HepG2 (cell line): ENCODE measurements at regions not wholly inside any gene's neighbourhood (a gene's known extent, or its start where the extent isn't known, plus 50 kb on each side); places are given as distances from the start of the nearest gene placed in this dataset.

Experiments
- ATAC-seq: fragments of 200-7000 bp; cut with Tn5 transposase; 3 replicates; pipeline ENCODE4 v1.9.1; 2020; ENCODE audit warnings: mild to moderate bottlenecking, moderate library complexity
- BruUV-seq: library from RNA; stranded (reverse); fragments of 400-500 nt; replicated peaks from 2 replicates; lab custom pipeline; 2021; lab: Mats Ljungman, UMichigan
- CTCF ChIA-PET: fragments of 300-600 bp; formaldehyde crosslinking; extraction: SDS; loops from one replicate; lab custom pipeline; 2021; ENCODE audit warnings: low total read pairs, inconsistent platforms, low intra/inter-chr PET ratio; lab: Yijun Ruan, JAX
- POLR2A ChIA-PET: fragments of 350-600 bp; sonication (Branson Sonifier 250); formaldehyde crosslinking; loops from one replicate; lab custom pipeline; 2020; ENCODE audit warnings: antibody characterized with exemption, inconsistent platforms; lab: Yijun Ruan, JAX
- DNase-seq: peaks from one replicate; pipeline ENCODE4 v3.0.0-alpha.2; 2015; ENCODE audit warnings: low spot score
- FAIRE-seq: peaks from 3 replicates; lab custom pipeline; 2011; peaks lifted over from hg19 to GRCh38; lab: Jason Lieb, UNC
- H2AFZ ChIP-seq: one replicate; pipeline ENCODE4 v1.6.1; 2011; ENCODE audit warnings: low read length, inconsistent platforms
- H3K27ac ChIP-seq: fragments of 300-600 bp; 3 replicates; pipeline ENCODE4 v1.8.0; 2011; ENCODE audit warnings: mixed run types, mild to moderate bottlenecking, mixed read lengths, low read length, inconsistent platforms; ENCODE audit not compliant: insufficient read depth; ENCODE audit errors: extremely low read length
- H3K27me3 ChIP-seq, 2 experiments: fragments of 200-600 bp in 1 of 2; 2 replicates in 1 of 2; 3 replicates in 1 of 2; pipeline versions ENCODE4 v1.6.0 to v1.8.0; 2011; ENCODE audit warnings: low read length in 2 of 2, mild to moderate bottlenecking in 2 of 2, moderate library complexity in 2 of 2, inconsistent platforms in 1 of 2; ENCODE audit not compliant: insufficient read depth in 2 of 2, control insufficient read depth in 1 of 2
- H3K36me3 ChIP-seq, 2 experiments: fragments of 200-600 bp in 1 of 2; replicated peaks in 1 of 2; 2 replicates in 1 of 2; 3 replicates in 1 of 2; pipeline versions ENCODE4 v1.5.1 to v1.8.0; 2011; ENCODE audit warnings: low read length in 2 of 2, inconsistent platforms in 1 of 2; ENCODE audit not compliant: insufficient read depth in 2 of 2, control insufficient read depth in 1 of 2
- H3K4me1 ChIP-seq: 2 replicates; pipeline ENCODE4 v1.5.1; 2012; ENCODE audit warnings: low read length, inconsistent platforms; ENCODE audit not compliant: insufficient read depth
- H3K4me2 ChIP-seq: 2 replicates; pipeline ENCODE4 v1.6.0; 2011; ENCODE audit warnings: low read depth, low read length, inconsistent platforms
- H3K4me3 ChIP-seq, 3 experiments: fragments of 200-600 bp in 1 of 3; sonication (generic), shearing (Covaris generic) in 1 of 3; replicated peaks in 1 of 3; 2 replicates each; pipeline ENCODE4 v1.5.1; 2011 to 2016; ENCODE audit warnings: low read length in 3 of 3, inconsistent platforms in 2 of 3, low read depth in 2 of 3, mild to moderate bottlenecking in 2 of 3, control low read depth in 1 of 3, mixed read lengths in 1 of 3; ENCODE audit not compliant: insufficient read depth in 1 of 3
- H3K79me2 ChIP-seq: one replicate; pipeline ENCODE4 v1.6.1; 2011; ENCODE audit warnings: low read length, inconsistent platforms; ENCODE audit not compliant: insufficient read depth
- H3K9ac ChIP-seq: 2 replicates; pipeline ENCODE4 v1.6.0; 2011; ENCODE audit warnings: mild to moderate bottlenecking, low read depth, low read length, inconsistent platforms; ENCODE audit not compliant: insufficient read depth
- H3K9me3 ChIP-seq: 2 replicates; pipeline ENCODE4 v1.5.1; 2012; ENCODE audit warnings: mild to moderate bottlenecking, low read length
- H4K20me1 ChIP-seq: 2 replicates; pipeline ENCODE4 v1.6.0; 2011; ENCODE audit warnings: inconsistent platforms, mild to moderate bottlenecking, low read length, moderate library complexity; ENCODE audit not compliant: insufficient read depth
- FOXK2 ChIP-seq: fragments of 450-650 bp; IDR thresholded peaks from 2 replicates; pipeline ENCODE4 v1.6.1; 2016
- HES4 ChIP-seq: sonication (generic); formaldehyde crosslinking; IDR thresholded peaks from 2 replicates; pipeline ENCODE4 v1.9.0; 2021; ENCODE audit warnings: mild to moderate bottlenecking, missing genetic modification reagents, borderline replicate concordance
- KAT7 ChIP-seq: IDR thresholded peaks from 2 replicates; pipeline ENCODE4 v1.6.1; 2018; ENCODE audit warnings: borderline replicate concordance, missing compliant biosample characterization
- MLLT10 ChIP-seq: sonication (generic); formaldehyde crosslinking; IDR thresholded peaks from 2 replicates; pipeline ENCODE4 v1.4.0; 2020; ENCODE audit warnings: missing genetic modification reagents
- PPARG ChIP-seq: conservative IDR thresholded peaks from 2 replicates; pipeline ENCODE4 v1.6.1; 2016; ENCODE audit warnings: missing biosample characterization, missing genetic modification reagents
- SETDB1 ChIP-seq: sonication (generic); formaldehyde crosslinking; IDR thresholded peaks from 2 replicates; pipeline ENCODE4 v1.5.1; 2020; ENCODE audit warnings: missing genetic modification reagents, mild to moderate bottlenecking, borderline replicate concordance
- SOX5 ChIP-seq: IDR thresholded peaks from 2 replicates; pipeline ENCODE4 v1.6.1; 2016; ENCODE audit warnings: borderline replicate concordance
- ZNF737 ChIP-seq: sonication (generic); formaldehyde crosslinking; IDR thresholded peaks from 2 replicates; pipeline ENCODE4 v1.5.0; 2020; ENCODE audit warnings: missing genetic modification reagents, mild to moderate bottlenecking, borderline replicate concordance
- ZSCAN9 ChIP-seq: IDR thresholded peaks from 2 replicates; pipeline ENCODE4 v1.6.1; 2016; ENCODE audit warnings: borderline replicate concordance
- ZZZ3 ChIP-seq: sonication (generic); formaldehyde crosslinking; IDR thresholded peaks from 2 replicates; pipeline ENCODE4 v1.4.0; 2020; ENCODE audit warnings: missing genetic modification reagents, mild to moderate bottlenecking, borderline replicate concordance
- WGBS: methylation state at CpG from one replicate; pipeline ENCODE4 v1.1.6; 2017; ENCODE audit warnings: low lambda C conversion rate; 5-methylcytosine and 5-hydroxymethylcytosine counted together
- in situ Hi-C: cut with HindIII; loops from 2 replicates; pipeline ENCODE4 v1.10.0; 2017; ENCODE audit warnings: low pct_unique_long_range_greater_than_20kb; ENCODE audit not compliant: extremely low pct_ligation_motif_present
- intact Hi-C: fragments of 100-400 bp; cut with micrococcal nuclease; formaldehyde crosslinking; loops from one replicate; pipeline ENCODE4 v1.10.0; 2022; ENCODE audit not compliant: unreplicated experiment
- TF ChIP-seq, protein P1 (sequence below): sonication (generic); formaldehyde crosslinking; IDR thresholded peaks from 2 replicates; pipeline ENCODE4 v1.8.1; 2023; ENCODE audit warnings: missing genetic modification reagents, inconsistent platforms, borderline replicate concordance
- TF ChIP-seq, protein P2 (sequence below): sonication (generic); formaldehyde crosslinking; IDR thresholded peaks from 2 replicates; pipeline ENCODE4 v1.4.0; 2020; ENCODE audit warnings: missing genetic modification reagents
- TF ChIP-seq, protein P3 (sequence below): sonication (generic); formaldehyde crosslinking; IDR thresholded peaks from 2 replicates; pipeline ENCODE4 v1.4.0; 2020; ENCODE audit warnings: missing genetic modification reagents
- TF ChIP-seq, protein P4 (sequence below): sonication (generic); formaldehyde crosslinking; IDR thresholded peaks from 2 replicates; pipeline ENCODE4 v1.8.0; 2022; ENCODE audit warnings: mild to moderate bottlenecking, missing genetic modification reagents; ENCODE audit not compliant: insufficient replicate concordance

DNA sequence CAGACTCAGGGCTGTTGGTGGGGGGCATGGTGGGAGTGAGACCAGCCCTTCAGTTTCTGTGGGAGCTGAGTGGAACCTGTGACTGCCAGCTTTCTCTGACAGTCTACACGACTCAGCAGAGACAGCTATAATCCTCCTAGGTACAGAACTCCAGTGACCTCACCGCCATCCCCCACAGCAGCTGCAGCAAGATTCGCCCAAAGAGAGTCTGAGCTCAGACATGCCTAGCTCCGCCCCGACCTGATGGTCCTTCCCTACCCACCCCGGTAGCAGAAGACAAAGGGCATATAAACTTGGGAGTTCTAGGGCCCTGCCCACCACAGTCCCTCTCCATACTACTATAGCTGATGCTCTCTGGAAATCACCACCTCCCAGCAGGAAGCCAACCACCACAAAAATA is 500.1 kb downstream of the ETV1 start:
- H3K4me3 ChIP-seq: no peak overlapping the region
- H3K9me3 ChIP-seq: peaks cover 76% of the 10 kb centered on the region
- no peak overlapping the region for H3K4me2 ChIP-seq
- TF ChIP-seq ZSCAN9 (no peak), ZZZ3 (CRISPR knock-in tag) (no peak), FOXK2 (no peak)
- intact Hi-C loops (no loop called here), in situ Hi-C loops (no loop called here)
- BruUV-seq: no TSS peak
- 2% methylated on average over 6 of the region's 6 CpGs for WGBS
- H3K27me3 ChIP-seq: no peaks in the 10 kb centered on the region
- no peaks in the 10 kb centered on the region for H3K36me3 ChIP-seq
- POLR2A ChIA-PET: no interaction called here
- FAIRE-seq (no peak), ATAC-seq (no peak), DNase-seq (no peak)
- no peak overlapping the region for H2AFZ ChIP-seq
- no peaks in the 10 kb centered on the region for H3K79me2 ChIP-seq
- H3K4me1 ChIP-seq: no peaks in the 10 kb centered on the region
- no peak overlapping the region for H3K27ac ChIP-seq
- H3K9ac ChIP-seq: no peak overlapping the region
- CTCF ChIA-PET: no interaction called here
- H4K20me1 ChIP-seq: no peaks in the 10 kb centered on the region

DNA sequence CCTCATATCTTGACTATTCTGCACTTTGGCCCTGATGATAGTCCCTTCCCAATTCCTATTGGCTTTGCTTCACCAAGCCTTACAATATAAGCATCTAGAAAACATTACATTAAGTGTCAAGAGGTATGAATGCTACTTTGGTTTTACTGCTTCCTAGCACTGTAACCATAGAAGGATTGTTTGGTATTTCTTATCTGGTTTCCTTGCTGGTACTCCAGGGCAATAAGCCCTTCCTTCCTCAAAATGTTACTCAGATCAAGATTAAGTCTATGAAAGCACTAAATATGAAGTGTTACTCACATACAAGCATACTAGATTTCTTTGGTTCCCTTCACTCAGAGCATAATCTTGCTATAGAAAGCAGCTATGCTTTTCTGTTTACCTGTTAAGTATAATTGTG is 492.5 kb downstream of the ETV1 start:
- ATAC-seq: no peak
- CTCF ChIA-PET: no interaction called here
- POLR2A ChIA-PET: no interaction called here
- H3K27me3 ChIP-seq: no peaks in the 10 kb centered on the region
- H2AFZ ChIP-seq: no peak overlapping the region
- H3K4me3 ChIP-seq: no peak overlapping the region
- H3K9ac ChIP-seq: no peak overlapping the region
- H3K27ac ChIP-seq: no peak overlapping the region
- no TSS peak for BruUV-seq
- H3K4me1 ChIP-seq: no peaks in the 10 kb centered on the region
- no peak for FAIRE-seq
- intact Hi-C loops (no loop called here), in situ Hi-C loops (no loop called here)
- no peaks in the 10 kb centered on the region for H3K79me2 ChIP-seq
- peaks cover 53% of the 10 kb centered on the region for H3K9me3 ChIP-seq
- H3K36me3 ChIP-seq: no peaks in the 10 kb centered on the region
- no peaks in the 10 kb centered on the region for H4K20me1 ChIP-seq
- DNase-seq: no peak
- H3K4me2 ChIP-seq: no peak overlapping the region
- TF ChIP-seq MLLT10 (CRISPR knock-in tag): no peak
- TF ChIP-seq, protein P1, sequence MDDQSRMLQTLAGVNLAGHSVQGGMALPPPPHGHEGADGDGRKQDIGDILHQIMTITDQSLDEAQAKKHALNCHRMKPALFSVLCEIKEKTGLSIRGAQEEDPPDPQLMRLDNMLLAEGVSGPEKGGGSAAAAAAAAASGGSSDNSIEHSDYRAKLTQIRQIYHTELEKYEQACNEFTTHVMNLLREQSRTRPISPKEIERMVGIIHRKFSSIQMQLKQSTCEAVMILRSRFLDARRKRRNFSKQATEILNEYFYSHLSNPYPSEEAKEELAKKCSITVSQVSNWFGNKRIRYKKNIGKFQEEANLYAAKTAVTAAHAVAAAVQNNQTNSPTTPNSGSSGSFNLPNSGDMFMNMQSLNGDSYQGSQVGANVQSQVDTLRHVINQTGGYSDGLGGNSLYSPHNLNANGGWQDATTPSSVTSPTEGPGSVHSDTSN (CRISPR knock-in tag): no peak
- no peak for TF ChIP-seq KAT7 (CRISPR knock-in tag)
- TF ChIP-seq, protein P2, sequence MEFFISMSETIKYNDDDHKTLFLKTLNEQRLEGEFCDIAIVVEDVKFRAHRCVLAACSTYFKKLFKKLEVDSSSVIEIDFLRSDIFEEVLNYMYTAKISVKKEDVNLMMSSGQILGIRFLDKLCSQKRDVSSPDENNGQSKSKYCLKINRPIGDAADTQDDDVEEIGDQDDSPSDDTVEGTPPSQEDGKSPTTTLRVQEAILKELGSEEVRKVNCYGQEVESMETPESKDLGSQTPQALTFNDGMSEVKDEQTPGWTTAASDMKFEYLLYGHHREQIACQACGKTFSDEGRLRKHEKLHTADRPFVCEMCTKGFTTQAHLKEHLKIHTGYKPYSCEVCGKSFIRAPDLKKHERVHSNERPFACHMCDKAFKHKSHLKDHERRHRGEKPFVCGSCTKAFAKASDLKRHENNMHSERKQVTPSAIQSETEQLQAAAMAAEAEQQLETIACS (CRISPR knock-in tag): no peak
- TF ChIP-seq, protein P3, sequence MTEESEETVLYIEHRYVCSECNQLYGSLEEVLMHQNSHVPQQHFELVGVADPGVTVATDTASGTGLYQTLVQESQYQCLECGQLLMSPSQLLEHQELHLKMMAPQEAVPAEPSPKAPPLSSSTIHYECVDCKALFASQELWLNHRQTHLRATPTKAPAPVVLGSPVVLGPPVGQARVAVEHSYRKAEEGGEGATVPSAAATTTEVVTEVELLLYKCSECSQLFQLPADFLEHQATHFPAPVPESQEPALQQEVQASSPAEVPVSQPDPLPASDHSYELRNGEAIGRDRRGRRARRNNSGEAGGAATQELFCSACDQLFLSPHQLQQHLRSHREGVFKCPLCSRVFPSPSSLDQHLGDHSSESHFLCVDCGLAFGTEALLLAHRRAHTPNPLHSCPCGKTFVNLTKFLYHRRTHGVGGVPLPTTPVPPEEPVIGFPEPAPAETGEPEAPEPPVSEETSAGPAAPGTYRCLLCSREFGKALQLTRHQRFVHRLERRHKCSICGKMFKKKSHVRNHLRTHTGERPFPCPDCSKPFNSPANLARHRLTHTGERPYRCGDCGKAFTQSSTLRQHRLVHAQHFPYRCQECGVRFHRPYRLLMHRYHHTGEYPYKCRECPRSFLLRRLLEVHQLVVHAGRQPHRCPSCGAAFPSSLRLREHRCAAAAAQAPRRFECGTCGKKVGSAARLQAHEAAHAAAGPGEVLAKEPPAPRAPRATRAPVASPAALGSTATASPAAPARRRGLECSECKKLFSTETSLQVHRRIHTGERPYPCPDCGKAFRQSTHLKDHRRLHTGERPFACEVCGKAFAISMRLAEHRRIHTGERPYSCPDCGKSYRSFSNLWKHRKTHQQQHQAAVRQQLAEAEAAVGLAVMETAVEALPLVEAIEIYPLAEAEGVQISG (CRISPR knock-in tag): no peak
- TF ChIP-seq PPARG: no peak
- no peak for TF ChIP-seq SOX5 (CRISPR knock-in tag)
- no peak for TF ChIP-seq HES4 (CRISPR knock-in tag)
- no peak for TF ChIP-seq SETDB1 (CRISPR knock-in tag)
- TF ChIP-seq, protein P4, sequence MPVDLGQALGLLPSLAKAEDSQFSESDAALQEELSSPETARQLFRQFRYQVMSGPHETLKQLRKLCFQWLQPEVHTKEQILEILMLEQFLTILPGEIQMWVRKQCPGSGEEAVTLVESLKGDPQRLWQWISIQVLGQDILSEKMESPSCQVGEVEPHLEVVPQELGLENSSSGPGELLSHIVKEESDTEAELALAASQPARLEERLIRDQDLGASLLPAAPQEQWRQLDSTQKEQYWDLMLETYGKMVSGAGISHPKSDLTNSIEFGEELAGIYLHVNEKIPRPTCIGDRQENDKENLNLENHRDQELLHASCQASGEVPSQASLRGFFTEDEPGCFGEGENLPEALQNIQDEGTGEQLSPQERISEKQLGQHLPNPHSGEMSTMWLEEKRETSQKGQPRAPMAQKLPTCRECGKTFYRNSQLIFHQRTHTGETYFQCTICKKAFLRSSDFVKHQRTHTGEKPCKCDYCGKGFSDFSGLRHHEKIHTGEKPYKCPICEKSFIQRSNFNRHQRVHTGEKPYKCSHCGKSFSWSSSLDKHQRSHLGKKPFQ (CRISPR knock-in tag): no peak
- no peak for TF ChIP-seq ZNF737 (CRISPR knock-in tag)
